Neural cell (in vitro differentiated cells): ENCODE measurements at regions not wholly inside any gene's neighbourhood (a gene's known extent, or its start where the extent isn't known, plus 50 kb on each side); places are given as distances from the start of the nearest gene placed in this dataset.

Source experiments
- H2AFZ ChIP-seq: fragments of 200-600, 300-800 bp; sonication (generic), shearing (Covaris generic); 2 replicates; pipeline ENCODE4 v1.6.0; 2014; ENCODE audit warnings: low read depth, mild to moderate bottlenecking, antibody characterized with exemption, low read length, moderate library complexity
- H3F3A ChIP-seq: fragments of 200-600 bp; shearing (Covaris generic); 2 replicates; pipeline ENCODE4 v1.6.1; 2016; ENCODE audit warnings: mild to moderate bottlenecking, moderate library complexity, mixed read lengths, antibody characterized with exemption, low read length; ENCODE audit not compliant: insufficient read depth, poor library complexity, severe bottlenecking
- H3K27ac ChIP-seq: fragments of 200-600, 300-800 bp; sonication (generic), shearing (Covaris generic); 2 replicates; pipeline ENCODE4 v1.5.1; 2014; ENCODE audit warnings: mild to moderate bottlenecking, low read length, moderate library complexity
- H3K27me3 ChIP-seq: fragments of 300-800, 200-600 bp; sonication (generic), shearing (Covaris generic); 2 replicates; pipeline ENCODE4 v1.6.0; 2014; ENCODE audit warnings: mild to moderate bottlenecking, low read depth, low read length, moderate library complexity; ENCODE audit not compliant: insufficient read depth
- H3K36me3 ChIP-seq: fragments of 300-800, 200-600 bp; sonication (generic), shearing (Covaris generic); 2 replicates; pipeline ENCODE4 v1.5.1; 2014; ENCODE audit warnings: mild to moderate bottlenecking, antibody characterized with exemption, low read length, moderate library complexity; ENCODE audit not compliant: insufficient read depth
- H3K4me2 ChIP-seq: fragments of 300-800, 200-600 bp; sonication (generic), shearing (Covaris generic); 2 replicates; pipeline ENCODE4 v1.6.0; 2014; ENCODE audit warnings: mild to moderate bottlenecking, low read length
- H3K4me3 ChIP-seq: fragments of 300-800, 200-600 bp; sonication (generic), shearing (Covaris generic); 2 replicates; pipeline ENCODE4 v1.5.1; 2014; ENCODE audit warnings: mild to moderate bottlenecking, low read length, moderate library complexity
- H3K79me2 ChIP-seq: fragments of 200-600 bp; shearing (Covaris generic); replicated peaks from 2 replicates; pipeline ENCODE4 v1.6.0; 2014; ENCODE audit warnings: mild to moderate bottlenecking, low read length, moderate library complexity; ENCODE audit not compliant: insufficient read depth
- H3K9ac ChIP-seq: fragments of 300-800, 200-600 bp; sonication (generic), shearing (Covaris generic); 2 replicates; pipeline ENCODE4 v1.6.1; 2016; ENCODE audit warnings: mild to moderate bottlenecking, low read length, mixed read lengths
- H3K9me2 ChIP-seq: fragments of 200-600 bp; shearing (Covaris generic); 2 replicates; pipeline ENCODE4 v1.6.1; 2016; ENCODE audit warnings: mild to moderate bottlenecking, low read length, mixed read lengths; ENCODE audit not compliant: insufficient read depth
- H3K9me3 ChIP-seq: fragments of 200-600, 300-800 bp; sonication (generic), shearing (Covaris generic); 2 replicates; pipeline ENCODE4 v1.6.1; 2016; ENCODE audit warnings: mild to moderate bottlenecking, mixed run types, low read length, moderate library complexity, mixed read lengths
- H4K20me1 ChIP-seq: fragments of 200-600 bp; shearing (Covaris generic); 2 replicates; pipeline ENCODE4 v1.6.1; 2016; ENCODE audit warnings: mild to moderate bottlenecking, mixed run types; ENCODE audit not compliant: insufficient read depth
- EP300 ChIP-seq: fragments of 450-650 bp; conservative IDR thresholded peaks from 2 replicates; pipeline ENCODE4 v1.6.1; 2014; ENCODE audit warnings: antibody characterized with exemption, mild to moderate bottlenecking, moderate library complexity; ENCODE audit not compliant: poor library complexity, severe bottlenecking
- EZH2 ChIP-seq: fragments of 200-600, 300-800 bp; shearing (Covaris generic), sonication (generic); IDR thresholded peaks from 2 replicates; pipeline ENCODE4 v1.6.1; 2014; ENCODE audit warnings: antibody characterized with exemption, low read length, borderline replicate concordance, mild to moderate bottlenecking; ENCODE audit not compliant: insufficient read depth, poor library complexity, severe bottlenecking
- MXI1 ChIP-seq: fragments of 450-650 bp; conservative IDR thresholded peaks from 2 replicates; pipeline ENCODE4 v1.6.1; 2014; ENCODE audit warnings: antibody characterized with exemption, mild to moderate bottlenecking; ENCODE audit not compliant: poor library complexity, severe bottlenecking
- RAD21 ChIP-seq: fragments of 450-650 bp; conservative IDR thresholded peaks from 2 replicates; pipeline ENCODE4 v1.6.1; 2014; ENCODE audit warnings: antibody characterized with exemption, mild to moderate bottlenecking, moderate library complexity
- REST ChIP-seq: IDR thresholded peaks from 2 replicates; pipeline ENCODE4 v1.6.1; 2012; ENCODE audit warnings: borderline replicate concordance
- SMC3 ChIP-seq: fragments of 450-650 bp; conservative IDR thresholded peaks from 2 replicates; pipeline ENCODE4 v1.6.1; 2014; ENCODE audit warnings: antibody characterized with exemption, mild to moderate bottlenecking, moderate library complexity; ENCODE audit not compliant: poor library complexity
- TAF1 ChIP-seq: IDR thresholded peaks from 2 replicates; pipeline ENCODE4 v1.6.1; 2012; ENCODE audit warnings: low read depth
- TF ChIP-seq, protein P1 (sequence below): fragments of 450-650 bp; IDR thresholded peaks from 2 replicates; pipeline ENCODE4 v1.5.1; 2014; ENCODE audit warnings: antibody characterized with exemption, mild to moderate bottlenecking, moderate library complexity; ENCODE audit not compliant: poor library complexity, severe bottlenecking

- H3K9me2 ChIP-seq, result no peaks in the 10 kb centered on the region
- no peak overlapping the region for H3K4me2 ChIP-seq
- H4K20me1 ChIP-seq, result no peaks in the 10 kb centered on the region
- H3K27ac ChIP-seq, result no peak overlapping the region
- H3K27me3 ChIP-seq, result no peaks in the 10 kb centered on the region
- H3K79me2 ChIP-seq, result no peaks in the 10 kb centered on the region
- H3K4me3 ChIP-seq, result no peak overlapping the region
- no peak overlapping the region for H3K9ac ChIP-seq
- H3K9me3 ChIP-seq, result no peaks in the 10 kb centered on the region
- TF ChIP-seq, protein P1, sequence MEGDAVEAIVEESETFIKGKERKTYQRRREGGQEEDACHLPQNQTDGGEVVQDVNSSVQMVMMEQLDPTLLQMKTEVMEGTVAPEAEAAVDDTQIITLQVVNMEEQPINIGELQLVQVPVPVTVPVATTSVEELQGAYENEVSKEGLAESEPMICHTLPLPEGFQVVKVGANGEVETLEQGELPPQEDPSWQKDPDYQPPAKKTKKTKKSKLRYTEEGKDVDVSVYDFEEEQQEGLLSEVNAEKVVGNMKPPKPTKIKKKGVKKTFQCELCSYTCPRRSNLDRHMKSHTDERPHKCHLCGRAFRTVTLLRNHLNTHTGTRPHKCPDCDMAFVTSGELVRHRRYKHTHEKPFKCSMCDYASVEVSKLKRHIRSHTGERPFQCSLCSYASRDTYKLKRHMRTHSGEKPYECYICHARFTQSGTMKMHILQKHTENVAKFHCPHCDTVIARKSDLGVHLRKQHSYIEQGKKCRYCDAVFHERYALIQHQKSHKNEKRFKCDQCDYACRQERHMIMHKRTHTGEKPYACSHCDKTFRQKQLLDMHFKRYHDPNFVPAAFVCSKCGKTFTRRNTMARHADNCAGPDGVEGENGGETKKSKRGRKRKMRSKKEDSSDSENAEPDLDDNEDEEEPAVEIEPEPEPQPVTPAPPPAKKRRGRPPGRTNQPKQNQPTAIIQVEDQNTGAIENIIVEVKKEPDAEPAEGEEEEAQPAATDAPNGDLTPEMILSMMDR, result no peak
- no peak for TF ChIP-seq TAF1
- TF ChIP-seq MXI1, result no peak
- no peak for TF ChIP-seq EP300
- TF ChIP-seq EZH2, result no peak
- TF ChIP-seq SMC3, result no peak
- H3F3A ChIP-seq, result no peaks in the 10 kb centered on the region
- no peaks in the 10 kb centered on the region for H3K36me3 ChIP-seq
- no peak overlapping the region for H2AFZ ChIP-seq
These were observed 88.5 kb upstream of the CCDC150 start for GRCh38 chr2:196551014-196551413.

DNA sequence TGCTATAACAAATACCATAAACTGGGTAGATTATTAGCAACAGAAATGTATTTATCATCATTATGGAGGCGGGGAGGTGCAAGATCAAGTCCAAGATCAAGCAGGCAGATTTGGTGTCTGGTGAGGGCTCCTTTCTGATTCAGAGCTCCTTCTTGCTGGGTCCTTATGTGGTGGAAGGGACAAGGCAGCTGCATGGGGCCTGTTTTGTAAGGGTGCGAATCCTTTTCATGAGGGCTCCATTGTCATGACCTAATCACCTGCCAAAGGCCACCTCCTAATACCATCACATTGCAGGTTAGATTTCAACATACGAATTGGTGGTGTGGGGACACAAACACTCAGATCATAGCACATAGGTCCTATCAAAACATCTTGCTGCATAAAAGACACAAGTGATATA, 84.4 kb upstream of the CCDC150 start:
- H3K79me2 ChIP-seq, result no peaks in the 10 kb centered on the region
- no peak overlapping the region for H3K4me2 ChIP-seq
- H3K9me3 ChIP-seq, result no peaks in the 10 kb centered on the region
- H3K27me3 ChIP-seq, result no peaks in the 10 kb centered on the region
- no peaks in the 10 kb centered on the region for H3K9me2 ChIP-seq
- no peaks in the 10 kb centered on the region for H3K36me3 ChIP-seq
- no peak overlapping the region for H3K27ac ChIP-seq
- H2AFZ ChIP-seq, result no peak overlapping the region
- H3F3A ChIP-seq, result no peaks in the 10 kb centered on the region
- no peaks in the 10 kb centered on the region for H4K20me1 ChIP-seq
- no peak overlapping the region for H3K9ac ChIP-seq
- no peak overlapping the region for H3K4me3 ChIP-seq
- TF ChIP-seq, protein P1, result no peak
- no peak for TF ChIP-seq EP300
- no peak for TF ChIP-seq REST
- no peak for TF ChIP-seq RAD21
